Peyer's patch (tissue), 4 donors: ENCODE measurements at regions not wholly inside any gene's neighbourhood (a gene's known extent, or its start where the extent isn't known, plus 50 kb on each side); places are given as distances from the start of the nearest gene placed in this dataset.
"Not testable (repeated sequence)": the region's sequence is repeated elsewhere in the genome, so short reads cannot be mapped to it uniquely, and the experiment has no call there.

Experiments
- CTCF ChIP-seq, 6 experiments: fragments of 450-650 bp in 4 of 6; fragments of 200-600 bp in 2 of 6; sonication (generic) in 1 of 6; IDR thresholded peaks; one replicate each; pipeline ENCODE4 v1.5.1; 2017 to 2019; ENCODE audit warnings: antibody characterized with exemption in 6 of 6, mild to moderate bottlenecking in 3 of 6, moderate library complexity in 1 of 6
- POLR2A ChIP-seq, 2 donors: fragments of 450-650 bp; IDR thresholded peaks; one replicate each; pipeline ENCODE4 v1.5.1; 2017; ENCODE audit warnings: antibody characterized with exemption in 2 of 2, mild to moderate bottlenecking in 2 of 2, moderate library complexity in 2 of 2

DNA sequence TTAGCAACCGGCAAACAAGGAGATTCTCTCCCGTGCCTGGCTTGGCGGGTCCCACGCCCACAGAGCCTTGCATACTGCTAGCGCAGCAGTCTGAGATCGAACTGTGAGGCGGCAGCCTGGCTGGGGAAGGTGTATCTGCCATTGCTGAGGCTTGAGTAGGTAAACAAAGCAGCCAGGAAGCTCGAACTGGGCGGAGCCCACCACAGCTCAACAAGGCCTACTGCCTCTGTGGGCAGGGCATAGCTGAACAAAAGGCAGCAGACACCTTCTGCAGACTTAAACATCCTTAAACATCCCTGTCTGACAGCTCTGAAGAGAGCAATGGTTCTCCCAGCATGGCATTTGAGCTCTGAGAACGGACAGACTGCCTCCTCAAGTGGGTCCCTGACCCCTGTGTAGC, 58.8 kb upstream of the ZNF800 start:
- TF ChIP-seq CTCF, POLR2A (IDR thresholded peaks at IDR 0.05): not testable (repeated sequence)
